Mesenchymal stem cell (in vitro differentiated cells and primary cell): ENCODE measurements at regions not wholly inside any gene's neighbourhood (a gene's known extent, or its start where the extent isn't known, plus 50 kb on each side); places are given as distances from the start of the nearest gene placed in this dataset.

Experiments used
- DNase-seq: peaks from one replicate; pipeline ENCODE4 v3.0.0-alpha.2; 2013
- H2AFZ ChIP-seq: one replicate; pipeline ENCODE4 v1.6.1; 2013; ENCODE audit warnings: low read depth, mild to moderate bottlenecking, control low read depth, inconsistent platforms, low read length, moderate library complexity
- H2AK5ac ChIP-seq: 2 replicates; pipeline ENCODE4 v1.6.1; 2013; ENCODE audit warnings: low read length, moderate library complexity, mild to moderate bottlenecking, inconsistent platforms; ENCODE audit not compliant: severe bottlenecking
- H2BK120ac ChIP-seq: one replicate; pipeline ENCODE4 v1.6.1; 2013; ENCODE audit warnings: low read depth, mild to moderate bottlenecking, inconsistent platforms, low read length, moderate library complexity
- H2BK12ac ChIP-seq, 2 experiments: one replicate each; pipeline ENCODE4 v1.6.1; 2013; ENCODE audit warnings: inconsistent platforms in 2 of 2, low read length in 2 of 2, mild to moderate bottlenecking in 2 of 2, moderate library complexity in 2 of 2, control low read depth in 1 of 2
- H2BK15ac ChIP-seq: one replicate; pipeline ENCODE4 v1.6.1; 2013; ENCODE audit warnings: mild to moderate bottlenecking, low read depth, inconsistent platforms; ENCODE audit not compliant: poor library complexity, severe bottlenecking
- H2BK5ac ChIP-seq: 2 replicates; pipeline ENCODE4 v1.6.1; 2013; ENCODE audit warnings: low read depth, mild to moderate bottlenecking, low read length, control low read depth, inconsistent platforms; ENCODE audit not compliant: poor library complexity, severe bottlenecking
- H3K14ac ChIP-seq, 2 experiments: one replicate each; pipeline ENCODE4 v1.6.1; 2013; ENCODE audit warnings: inconsistent platforms in 2 of 2, low read length in 2 of 2, control low read depth in 1 of 2, mild to moderate bottlenecking in 1 of 2, moderate library complexity in 1 of 2
- H3K18ac ChIP-seq, 2 experiments: one replicate each; pipeline ENCODE4 v1.6.1; 2013; ENCODE audit warnings: inconsistent platforms in 2 of 2, low read length in 2 of 2, control low read depth in 1 of 2, low read depth in 1 of 2, mild to moderate bottlenecking in 1 of 2
- H3K23ac ChIP-seq, 2 experiments: one replicate each; pipeline ENCODE4 v1.6.1; 2013; ENCODE audit warnings: inconsistent platforms in 2 of 2, low read length in 2 of 2, mild to moderate bottlenecking in 2 of 2, moderate library complexity in 2 of 2, control low read depth in 1 of 2
- H3K27ac ChIP-seq: 2 replicates; pipeline ENCODE4 v1.5.1; 2013; ENCODE audit warnings: mild to moderate bottlenecking, moderate library complexity, low read length, control low read depth, inconsistent platforms; ENCODE audit not compliant: poor library complexity, severe bottlenecking
- H3K27me3 ChIP-seq, 2 experiments: 2 replicates each; pipeline versions ENCODE4 v1.6.1 to v1.7.0; 2013; ENCODE audit warnings: low read length in 2 of 2, mild to moderate bottlenecking in 2 of 2, moderate library complexity in 2 of 2, control low read depth in 1 of 2, inconsistent platforms in 1 of 2; ENCODE audit not compliant: control insufficient read depth in 1 of 2, insufficient read depth in 1 of 2
- H3K36me3 ChIP-seq, 2 experiments: 2 replicates each; pipeline versions ENCODE4 v1.6.1 to v1.7.0; 2013; ENCODE audit warnings: low read length in 2 of 2, control low read depth in 1 of 2, inconsistent platforms in 1 of 2, low read depth in 1 of 2, mild to moderate bottlenecking in 1 of 2; ENCODE audit not compliant: insufficient read depth in 2 of 2, control insufficient read depth in 1 of 2
- H3K4ac ChIP-seq, 2 experiments: one replicate each; pipeline ENCODE4 v1.6.1; 2013; ENCODE audit warnings: inconsistent platforms in 2 of 2, low read length in 2 of 2, mild to moderate bottlenecking in 2 of 2, moderate library complexity in 2 of 2, control low read depth in 1 of 2, low read depth in 1 of 2
- H3K4me1 ChIP-seq: 2 replicates; pipeline ENCODE4 v1.6.1; 2013; ENCODE audit warnings: low read depth, low read length, control low read depth; ENCODE audit not compliant: control insufficient read depth, insufficient read depth
- H3K4me2 ChIP-seq: 2 replicates; pipeline ENCODE4 v1.6.1; 2013; ENCODE audit warnings: low read length, mild to moderate bottlenecking, inconsistent platforms; ENCODE audit not compliant: poor library complexity, severe bottlenecking
- H3K4me3 ChIP-seq, 2 experiments: 2 replicates each; pipeline versions ENCODE4 v1.5.1 to v1.7.0; 2013; ENCODE audit warnings: low read length in 2 of 2, mild to moderate bottlenecking in 2 of 2, control low read depth in 1 of 2, low read depth in 1 of 2; ENCODE audit not compliant: insufficient read depth in 1 of 2
- H3K79me1 ChIP-seq: replicated peaks from 2 replicates; pipeline ENCODE4 v1.6.1; 2013; ENCODE audit warnings: mild to moderate bottlenecking, control low read depth, low read length, inconsistent platforms; ENCODE audit not compliant: poor library complexity, severe bottlenecking
- H3K9ac ChIP-seq: 2 replicates; pipeline ENCODE4 v1.7.0; 2013; ENCODE audit warnings: mild to moderate bottlenecking, low read length, moderate library complexity
- H3K9me3 ChIP-seq: 2 replicates; pipeline ENCODE4 v1.7.0; 2013; ENCODE audit warnings: mild to moderate bottlenecking, low read length; ENCODE audit not compliant: control insufficient read depth
- H4K8ac ChIP-seq: one replicate; pipeline ENCODE4 v1.6.1; 2013; ENCODE audit warnings: inconsistent platforms, mild to moderate bottlenecking, low read length, moderate library complexity
- H4K91ac ChIP-seq: one replicate; pipeline ENCODE4 v1.6.1; 2013; ENCODE audit warnings: mild to moderate bottlenecking, low read length, inconsistent platforms
- WGBS: methylation state at CpG from one replicate; pipeline ENCODE4 v1.1.7; 2013; ENCODE audit warnings: mixed read lengths; 5-methylcytosine and 5-hydroxymethylcytosine counted together

- Histone ChIP-seq H3K9ac (no peak overlapping the region), H4K8ac (no peak overlapping the region), H3K4me1 (no peaks in the 10 kb centered on the region), H3K4me3 (no peak overlapping the region), H2BK12ac (no peak overlapping the region), H2BK5ac (no peak overlapping the region), H4K91ac (no peak overlapping the region), H3K18ac (no peak overlapping the region), H3K27me3 (peaks cover 30 to 78% of the 10 kb centered on the region in 2 experiments), H2AFZ (no peak overlapping the region), H2BK15ac (peak overlapping the region; percentile 30), H3K4me2 (no peak overlapping the region), H3K79me1 (no peaks in the 10 kb centered on the region), H3K23ac (no peak overlapping the region), H3K9me3 (no peaks in the 10 kb centered on the region), H3K36me3 (no peaks in the 10 kb centered on the region), H3K27ac (no peak overlapping the region), H3K14ac (no peak overlapping the region), H2BK120ac (no peak overlapping the region), H2AK5ac (no peak overlapping the region), H3K4ac (no peak overlapping the region)
- no peak for DNase-seq
- 67% methylated on average over 7 of the region's 7 CpGs for WGBS
These were observed 81.7 kb upstream of the FOXP4 start for GRCh38 chr6:41464481-41464880.

- H3K18ac ChIP-seq = no peak overlapping the region
- 48% methylated on average over 2 of the region's 2 CpGs for WGBS
- no peak overlapping the region for H2BK12ac ChIP-seq
- no peak overlapping the region for H3K9ac ChIP-seq
- no peak overlapping the region for H3K14ac ChIP-seq
- no peak overlapping the region for H2BK15ac ChIP-seq
- no peak overlapping the region for H4K91ac ChIP-seq
- H3K4me3 ChIP-seq = no peak overlapping the region
- no peaks in the 10 kb centered on the region for H3K9me3 ChIP-seq
- H3K4ac ChIP-seq = no peak overlapping the region
- no peak overlapping the region for H2AFZ ChIP-seq
- no peak overlapping the region for H4K8ac ChIP-seq
- no peak for DNase-seq
- H3K4me1 ChIP-seq = peaks cover 13% of the 10 kb centered on the region
- no peaks in the 10 kb centered on the region for H3K36me3 ChIP-seq
- H3K23ac ChIP-seq = no peak overlapping the region
- no peak overlapping the region for H2AK5ac ChIP-seq
- no peak overlapping the region for H2BK120ac ChIP-seq
- no peak overlapping the region for H3K4me2 ChIP-seq
- H3K27me3 ChIP-seq = peaks cover 14 to 85% of the 10 kb centered on the region in 2 experiments
- no peaks in the 10 kb centered on the region for H3K79me1 ChIP-seq
- no peak overlapping the region for H2BK5ac ChIP-seq
- H3K27ac ChIP-seq = no peak overlapping the region
These were observed 79.7 kb upstream of the FOXP4 start for GRCh38 chr6:41466437-41466990.

GRCh38 chr6:41467061-41467460 is 79.1 kb upstream of the FOXP4 start:
- Histone ChIP-seq H3K18ac (no peak overlapping the region), H2AK5ac (no peak overlapping the region), H3K4ac (no peak overlapping the region), H2BK12ac (no peak overlapping the region), H2AFZ (no peak overlapping the region), H3K23ac (no peak overlapping the region), H2BK5ac (no peak overlapping the region), H3K79me1 (no peaks in the 10 kb centered on the region), H3K9ac (no peak overlapping the region), H3K27me3 (peaks cover 9 to 85% of the 10 kb centered on the region in 2 experiments), H2BK120ac (no peak overlapping the region), H3K4me1 (peaks cover 13% of the 10 kb centered on the region), H3K36me3 (no peaks in the 10 kb centered on the region), H3K14ac (no peak overlapping the region), H4K91ac (no peak overlapping the region), H4K8ac (no peak overlapping the region), H3K9me3 (no peaks in the 10 kb centered on the region), H2BK15ac (no peak overlapping the region), H3K4me3 (no peak overlapping the region), H3K4me2 (no peak overlapping the region), H3K27ac (no peak overlapping the region)
- no peak for DNase-seq
- WGBS = 83% methylated on average over 5 of the region's 10 CpGs

- Histone ChIP-seq H2BK12ac (no peak overlapping the region), H3K9ac (no peak overlapping the region), H2BK15ac (no peak overlapping the region), H3K27ac (no peak overlapping the region), H2AFZ (no peak overlapping the region), H3K18ac (no peak overlapping the region), H3K27me3 (peaks cover 3 to 85% of the 10 kb centered on the region in 2 experiments), H2AK5ac (no peak overlapping the region), H3K4me1 (peaks cover 13% of the 10 kb centered on the region), H3K79me1 (no peaks in the 10 kb centered on the region), H2BK5ac (no peak overlapping the region), H3K36me3 (no peaks in the 10 kb centered on the region), H4K91ac (no peak overlapping the region), H3K4me2 (no peak overlapping the region), H3K4ac (no peak overlapping the region), H3K9me3 (no peaks in the 10 kb centered on the region), H3K4me3 (no peak overlapping the region), H3K23ac (no peak overlapping the region), H2BK120ac (no peak overlapping the region), H3K14ac (no peak overlapping the region), H4K8ac (no peak overlapping the region)
- no peak for DNase-seq
- WGBS = 81% methylated on average over 16 of the region's 16 CpGs
These were observed 78.4 kb upstream of the FOXP4 start for GRCh38 chr6:41467627-41468404.
